RWPE1 (cell line): ENCODE measurements at regions not wholly inside any gene's neighbourhood (a gene's known extent, or its start where the extent isn't known, plus 50 kb on each side); places are given as distances from the start of the nearest gene placed in this dataset.

Experiments used
- CTCF ChIA-PET: fragments of 350-600 bp; sonication (Branson Sonifier 250); formaldehyde crosslinking; extraction: SDS; loops from one replicate; lab custom pipeline; 2021; lab: Yijun Ruan, JAX
- POLR2A ChIA-PET: fragments of 400-600 bp; formaldehyde crosslinking; extraction: SDS; loops from one replicate; lab custom pipeline; 2020; ENCODE audit warnings: antibody characterized with exemption; ENCODE audit not compliant: low non-redundant PET; lab: Yijun Ruan, JAX
- DNase-seq: peaks from one replicate; pipeline ENCODE4 v3.0.0; 2012; ENCODE audit warnings: low spot score
- H3K27ac ChIP-seq: fragments of 450-650 bp; 2 replicates; pipeline ENCODE4 v1.5.1; 2017
- CTCF ChIP-seq: fragments of 450-650 bp; conservative IDR thresholded peaks from 2 replicates; pipeline ENCODE4 v1.5.1; 2017; ENCODE audit warnings: low read depth, mild to moderate bottlenecking

DNA sequence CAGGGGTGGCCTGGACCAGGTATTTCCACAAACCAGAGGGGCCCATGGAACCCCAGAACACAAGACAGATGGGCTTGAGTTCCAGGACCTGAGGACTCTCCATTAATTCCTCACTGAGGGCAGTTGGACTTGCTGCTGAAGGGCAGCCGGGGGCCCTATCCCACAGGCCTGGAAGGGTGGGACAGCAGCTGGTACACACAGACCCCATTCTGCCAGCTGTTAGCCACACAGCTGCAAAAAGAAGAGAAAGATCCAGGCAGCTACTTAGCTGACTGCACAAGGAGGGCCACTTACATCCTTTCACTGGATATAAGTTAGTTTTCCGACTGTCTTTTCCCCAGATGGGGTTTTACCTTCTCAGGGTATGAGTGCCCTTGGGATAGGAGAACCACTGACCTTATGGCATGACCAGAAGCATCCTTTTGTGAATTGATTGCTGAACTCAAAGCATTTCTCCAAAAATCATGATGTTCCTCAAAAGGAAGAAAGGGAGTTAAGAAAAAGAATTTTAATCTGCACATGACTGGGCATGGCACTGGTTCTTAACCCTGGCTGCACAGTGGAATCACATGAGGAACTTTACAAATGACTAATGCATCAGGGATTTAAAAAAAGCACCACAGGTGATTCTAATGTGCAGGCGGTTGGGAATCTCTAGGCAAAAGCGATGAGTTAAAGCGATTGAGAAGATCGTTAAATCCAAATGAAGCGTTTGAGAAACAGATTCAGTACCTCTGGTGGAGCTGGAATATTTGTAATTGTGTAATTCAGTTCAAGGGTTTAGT lies 199.4 kb downstream of the TFAP2A start:
- ChIA-PET CTCF (interaction anchor here (0.6 kb wide), 2 partner anchors 194 to 1375 kb away, joined by 3 read pairs; no protein-coding TSS in a partner anchor), POLR2A (no interaction called here)
- TF ChIP-seq CTCF, result no peak
- no peak for DNase-seq
- no peak overlapping the region for H3K27ac ChIP-seq

GRCh38 chr6:10210052-10210451 lies 204.8 kb downstream of the TFAP2A start:
- peak; percentile 35 for DNase-seq
- POLR2A ChIA-PET, result no interaction called here
- CTCF ChIA-PET, result no interaction called here

DNA sequence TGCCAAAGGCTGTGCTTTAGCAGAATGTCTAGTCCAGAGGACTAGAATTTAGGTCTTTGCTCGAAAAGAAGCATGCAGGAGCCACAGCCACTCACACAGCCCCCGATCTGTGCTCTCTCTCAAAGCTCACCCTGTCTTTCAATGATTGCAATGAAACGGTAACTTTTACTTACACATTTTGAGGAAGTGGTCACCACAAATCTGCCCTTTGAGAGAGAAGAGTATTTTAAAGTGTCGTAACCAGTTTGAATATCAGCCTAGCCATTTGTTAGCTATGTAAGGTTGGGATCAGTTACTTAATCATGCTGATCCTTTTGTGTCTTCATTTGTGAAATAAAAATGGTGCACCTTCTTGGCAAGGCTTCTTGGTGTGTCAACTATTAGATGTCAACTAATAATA lies 209.0 kb downstream of the TFAP2A start:
- POLR2A ChIA-PET, result no interaction called here
- TF ChIP-seq CTCF, result no peak
- CTCF ChIA-PET, result interaction anchor here (1.0 kb wide), 1 partner anchor 175 kb away, joined by 4 read pairs; no protein-coding TSS in a partner anchor
- no peak overlapping the region for H3K27ac ChIP-seq
- no peak for DNase-seq

More at GRCh38 chr6:10210052-10210451, 204.8 kb downstream of the TFAP2A start:
- H3K27ac ChIP-seq, result no peak overlapping the region
- TF ChIP-seq CTCF, result no peak

DNA sequence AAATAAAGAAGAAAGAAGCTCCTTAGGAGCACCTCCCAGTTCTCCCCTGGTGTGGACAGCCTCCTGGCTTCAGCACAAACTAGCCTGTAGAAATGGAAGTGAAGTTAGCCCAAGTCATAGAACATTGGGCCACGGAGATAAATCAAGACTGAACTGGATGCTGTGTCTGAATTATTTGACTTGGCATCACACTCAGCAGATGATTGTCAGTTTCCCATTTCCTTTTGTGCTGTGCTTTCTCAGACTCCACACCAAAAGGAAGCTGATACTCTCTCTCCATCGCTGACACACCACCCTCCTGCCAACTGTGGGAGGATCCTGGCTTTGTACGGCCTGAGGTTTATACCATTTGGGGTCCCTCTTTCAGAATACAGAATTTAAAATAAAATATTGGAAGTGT lies 209.8 kb downstream of the TFAP2A start:
- no peak overlapping the region for H3K27ac ChIP-seq
- ChIA-PET POLR2A (interaction anchor here (0.5 kb wide), 1 partner anchor 58 kb away, joined by 4 read pairs; no protein-coding TSS in a partner anchor), CTCF (interaction anchor here (1.0 kb wide), 1 partner anchor 174 kb away, joined by 4 read pairs; no protein-coding TSS in a partner anchor)
- TF ChIP-seq CTCF, result no peak
- no peak for DNase-seq

- H3K27ac ChIP-seq, result no peak overlapping the region
- ChIA-PET POLR2A (no interaction called here), CTCF (no interaction called here)
- DNase-seq, result no peak
- TF ChIP-seq CTCF, result no peak
These were observed 211.2 kb downstream of the TFAP2A start for GRCh38 chr6:10203651-10204050.

- no peak for DNase-seq
- CTCF ChIA-PET, result no interaction called here
- no peak for TF ChIP-seq CTCF
- POLR2A ChIA-PET, result no interaction called here
- no peak overlapping the region for H3K27ac ChIP-seq
These were observed 212.3 kb downstream of the TFAP2A start for GRCh38 chr6:10202581-10202980.
